OCI-LY1 (cell line): ENCODE measurements at regions not wholly inside any gene's neighbourhood (a gene's known extent, or its start where the extent isn't known, plus 50 kb on each side); places are given as distances from the start of the nearest gene placed in this dataset.

Experiments
- EZH2 ChIP-seq: fragments of 200-600 bp; sonication (generic), shearing (Covaris generic); IDR thresholded peaks from 2 replicates; pipeline ENCODE4 v1.8.0; 2017; ENCODE audit warnings: borderline replicate concordance, mixed run types, mild to moderate bottlenecking, antibody characterized with exemption, low read length, moderate library complexity, mixed read lengths
- TF ChIP-seq, protein P1 (sequence below): fragments of 200-600 bp; sonication (generic), shearing (Covaris generic); IDR thresholded peaks from 2 replicates; pipeline ENCODE4 v1.5.1; 2017; ENCODE audit warnings: mild to moderate bottlenecking, antibody characterized with exemption, low read length, moderate library complexity, mixed read lengths

DNA sequence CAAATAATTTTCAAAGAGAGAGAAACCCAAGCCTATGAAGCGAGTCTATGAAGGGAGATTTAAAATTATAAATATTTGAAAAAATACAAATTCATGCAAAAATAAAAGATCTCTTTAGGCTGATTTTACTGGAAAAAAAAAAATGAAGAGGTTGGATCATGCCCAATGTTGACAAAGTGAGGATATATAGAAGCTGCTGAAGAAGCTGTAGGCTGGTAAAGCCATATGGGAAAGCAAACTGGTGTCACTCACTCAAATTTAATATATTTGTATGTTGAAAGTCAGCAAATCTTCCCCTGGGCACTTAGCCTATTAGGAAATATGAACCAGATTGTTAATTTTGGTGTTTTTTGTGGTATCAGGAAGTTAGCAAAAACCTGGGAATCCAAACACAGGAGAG is 61.8 kb upstream of the BCHE start:
- TF ChIP-seq, protein P1, sequence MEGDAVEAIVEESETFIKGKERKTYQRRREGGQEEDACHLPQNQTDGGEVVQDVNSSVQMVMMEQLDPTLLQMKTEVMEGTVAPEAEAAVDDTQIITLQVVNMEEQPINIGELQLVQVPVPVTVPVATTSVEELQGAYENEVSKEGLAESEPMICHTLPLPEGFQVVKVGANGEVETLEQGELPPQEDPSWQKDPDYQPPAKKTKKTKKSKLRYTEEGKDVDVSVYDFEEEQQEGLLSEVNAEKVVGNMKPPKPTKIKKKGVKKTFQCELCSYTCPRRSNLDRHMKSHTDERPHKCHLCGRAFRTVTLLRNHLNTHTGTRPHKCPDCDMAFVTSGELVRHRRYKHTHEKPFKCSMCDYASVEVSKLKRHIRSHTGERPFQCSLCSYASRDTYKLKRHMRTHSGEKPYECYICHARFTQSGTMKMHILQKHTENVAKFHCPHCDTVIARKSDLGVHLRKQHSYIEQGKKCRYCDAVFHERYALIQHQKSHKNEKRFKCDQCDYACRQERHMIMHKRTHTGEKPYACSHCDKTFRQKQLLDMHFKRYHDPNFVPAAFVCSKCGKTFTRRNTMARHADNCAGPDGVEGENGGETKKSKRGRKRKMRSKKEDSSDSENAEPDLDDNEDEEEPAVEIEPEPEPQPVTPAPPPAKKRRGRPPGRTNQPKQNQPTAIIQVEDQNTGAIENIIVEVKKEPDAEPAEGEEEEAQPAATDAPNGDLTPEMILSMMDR = no peak
- no peak for TF ChIP-seq EZH2
